HCT116 (cell line): ENCODE measurements at regions not wholly inside any gene's neighbourhood (a gene's known extent, or its start where the extent isn't known, plus 50 kb on each side); places are given as distances from the start of the nearest gene placed in this dataset.

Source experiments
- ATAC-seq: fragments of 200-7000 bp; cut with Tn5 transposase; 2 replicates; pipeline ENCODE4 v1.9.1; 2020; ENCODE audit warnings: mild to moderate bottlenecking, moderate library complexity
- BruUV-seq: library from RNA; stranded (reverse); fragments of 400-500 nt; replicated peaks from 2 replicates; lab custom pipeline; 2021; lab: Mats Ljungman, UMichigan
- CTCF ChIA-PET: fragments of 300-600 bp; sonication (Branson Sonifier 250); formaldehyde crosslinking; loops from one replicate; lab custom pipeline; 2021; ENCODE audit warnings: antibody characterized with exemption; lab: Charles Lee
- POLR2A ChIA-PET: fragments of 300-600, 350-600 bp; sonication (Branson Sonifier 250); formaldehyde crosslinking; loops from one replicate; lab custom pipeline; 2021; ENCODE audit warnings: antibody characterized with exemption; lab: Charles Lee
- RAD21 ChIA-PET, 2 experiments: fragments of 300-600 bp; sonication (Branson Sonifier 250); formaldehyde crosslinking; loops; one replicate each; lab custom pipeline; 2023; ENCODE audit warnings: low total read pairs in 2 of 2; ENCODE audit not compliant: uncharacterized antibody in 2 of 2, unreplicated experiment in 2 of 2, low non-redundant PET in 1 of 2; lab: Charles Lee
- DNase-seq: peaks from one replicate; pipeline ENCODE4 v3.0.0-alpha.2; 2010; ENCODE audit warnings: low read depth, low spot score
- H2AFZ ChIP-seq: fragments of 200-600 bp; shearing (Covaris generic), sonication (generic); 2 replicates; pipeline ENCODE4 v1.6.1; 2017; ENCODE audit warnings: low read depth, mixed run types, mixed read lengths, antibody characterized with exemption, low read length; ENCODE audit not compliant: poor library complexity, severe bottlenecking
- H3K27ac ChIP-seq: 2 replicates; pipeline ENCODE4 v1.5.1; 2012; ENCODE audit warnings: low read depth, low read length
- H3K27me3 ChIP-seq: fragments of 200-600 bp; sonication (generic); 2 replicates; pipeline ENCODE4 v1.6.1; 2016; ENCODE audit warnings: mixed run types, low read length, mixed read lengths; ENCODE audit not compliant: insufficient read depth
- H3K36me3 ChIP-seq, 2 experiments: fragments of 200-500 bp in 1 of 2; fragments of 200-600 bp in 1 of 2; sonication (Bioruptor generic) in 1 of 2; sonication (generic) in 1 of 2; 2 replicates each; pipeline versions ENCODE4 v1.5.1 to v1.6.1; 2014 to 2016; ENCODE audit warnings: low read length in 2 of 2, inconsistent platforms in 1 of 2, mixed read lengths in 1 of 2, mixed run types in 1 of 2; ENCODE audit not compliant: insufficient read depth in 2 of 2, control insufficient read depth in 1 of 2
- H3K4me1 ChIP-seq, 2 experiments: fragments of 200-600 bp in 1 of 2; sonication (generic) in 1 of 2; 2 replicates each; pipeline versions ENCODE4 v1.5.1 to v1.6.1; 2012 to 2017; ENCODE audit warnings: low read length in 2 of 2, inconsistent platforms in 1 of 2, mild to moderate bottlenecking in 1 of 2, mixed read lengths in 1 of 2, mixed run types in 1 of 2, moderate library complexity in 1 of 2; ENCODE audit not compliant: insufficient read depth in 2 of 2, control insufficient read depth in 1 of 2
- H3K4me2 ChIP-seq: fragments of 200-600 bp; sonication (generic); 2 replicates; pipeline ENCODE4 v1.6.1; 2017; ENCODE audit warnings: mixed run types, low read length, mixed read lengths
- H3K4me3 ChIP-seq, 2 experiments: fragments of 200-600 bp in 1 of 2; sonication (generic) in 1 of 2; replicated peaks in 1 of 2; 2 replicates each; pipeline ENCODE4 v1.5.1; 2011 to 2016; ENCODE audit warnings: low read length in 2 of 2, control low read depth in 1 of 2, low read depth in 1 of 2, mild to moderate bottlenecking in 1 of 2, mixed read lengths in 1 of 2, mixed run types in 1 of 2
- H3K79me2 ChIP-seq: fragments of 200-600 bp; sonication (generic); 2 replicates; pipeline ENCODE4 v1.6.1; 2017; ENCODE audit warnings: mild to moderate bottlenecking, mixed run types, low read length, moderate library complexity, mixed read lengths; ENCODE audit not compliant: insufficient read depth
- H3K9ac ChIP-seq: fragments of 200-600 bp; sonication (generic); 2 replicates; pipeline ENCODE4 v1.6.1; 2016; ENCODE audit warnings: low read length, mixed read lengths
- H3K9me2 ChIP-seq: fragments of 200-600 bp; sonication (generic), shearing (Covaris generic); 2 replicates; pipeline ENCODE4 v1.6.1; 2017; ENCODE audit warnings: mixed run types, mild to moderate bottlenecking, moderate library complexity; ENCODE audit not compliant: insufficient read depth
- H3K9me3 ChIP-seq, 2 experiments: fragments of 200-500 bp in 1 of 2; fragments of 200-600 bp in 1 of 2; sonication (Bioruptor generic) in 1 of 2; sonication (generic) in 1 of 2; 2 replicates each; pipeline ENCODE4 v1.6.1; 2014 to 2017; ENCODE audit warnings: low read length in 2 of 2, mixed read lengths in 2 of 2, inconsistent platforms in 1 of 2, low read depth in 1 of 2, mild to moderate bottlenecking in 1 of 2, mixed run types in 1 of 2, moderate library complexity in 1 of 2; ENCODE audit not compliant: control insufficient read depth in 1 of 2, insufficient read depth in 1 of 2
- H4K20me1 ChIP-seq: fragments of 200-600 bp; sonication (generic), shearing (Covaris generic); 2 replicates; pipeline ENCODE4 v1.6.1; 2017; ENCODE audit warnings: mixed run types, mild to moderate bottlenecking, moderate library complexity; ENCODE audit not compliant: insufficient read depth
- EGR1 ChIP-seq: IDR thresholded peaks from 2 replicates; pipeline ENCODE4 v1.6.1; 2012; ENCODE audit warnings: low read depth
- ELF1 ChIP-seq: IDR thresholded peaks from 2 replicates; pipeline ENCODE4 v1.6.1; 2012; ENCODE audit warnings: low read depth, borderline replicate concordance
- POLR2A ChIP-seq: IDR thresholded peaks from 2 replicates; pipeline ENCODE4 v1.7.0; 2011; ENCODE audit warnings: borderline replicate concordance; ENCODE audit not compliant: insufficient read depth, insufficient read length; ENCODE audit errors: extremely low read depth
- POLR2AphosphoS5 ChIP-seq: IDR thresholded peaks from 2 replicates; pipeline ENCODE4 v1.6.1; 2011; ENCODE audit warnings: mild to moderate bottlenecking, low read depth, low read length, moderate library complexity
- RAD21 ChIP-seq: IDR thresholded peaks from 2 replicates; pipeline ENCODE4 v1.6.1; 2012; ENCODE audit warnings: low read depth, mild to moderate bottlenecking
- SRF ChIP-seq: IDR thresholded peaks from 2 replicates; pipeline ENCODE4 v1.6.1; 2012; ENCODE audit warnings: low read depth
- YY1 ChIP-seq: IDR thresholded peaks from 2 replicates; pipeline ENCODE4 v1.6.1; 2011; ENCODE audit warnings: low read length, low read depth, moderate library complexity, mild to moderate bottlenecking; ENCODE audit not compliant: insufficient replicate concordance; ENCODE audit errors: extremely low read depth
- ZFX ChIP-seq: fragments of 450-650 bp; IDR thresholded peaks from 2 replicates; pipeline ENCODE4 v1.6.1; 2017
- ZNF274 ChIP-seq: fragments of 200-500 bp; sonication (Bioruptor generic); IDR thresholded peaks from 2 replicates; pipeline ENCODE4 v1.6.1; 2014; ENCODE audit warnings: mild to moderate bottlenecking, low read depth, low read length, inconsistent platforms
- intact Hi-C: fragments of 100-400 bp; cut with micrococcal nuclease; formaldehyde crosslinking; loops from 2 replicates; pipeline ENCODE4 v1.10.0; 2022
- TF ChIP-seq, protein P1 (sequence below): IDR thresholded peaks from 2 replicates; pipeline ENCODE4 v1.6.1; 2012; ENCODE audit warnings: low read depth
- TF ChIP-seq, protein P2 (sequence below), 3 experiments: fragments of 200-600 bp in 1 of 3; sonication (generic) in 1 of 3; IDR thresholded peaks in 2 of 3; conservative IDR thresholded peaks in 1 of 3; 2 replicates each; pipeline ENCODE4 v1.5.1; 2012 to 2017; ENCODE audit warnings: low read depth in 2 of 3, low read length in 2 of 3, antibody characterized with exemption in 1 of 3, borderline replicate concordance in 1 of 3, control low read depth in 1 of 3, mild to moderate bottlenecking in 1 of 3, mixed read lengths in 1 of 3, mixed run types in 1 of 3, moderate library complexity in 1 of 3; ENCODE audit not compliant: insufficient read depth in 1 of 3

DNA sequence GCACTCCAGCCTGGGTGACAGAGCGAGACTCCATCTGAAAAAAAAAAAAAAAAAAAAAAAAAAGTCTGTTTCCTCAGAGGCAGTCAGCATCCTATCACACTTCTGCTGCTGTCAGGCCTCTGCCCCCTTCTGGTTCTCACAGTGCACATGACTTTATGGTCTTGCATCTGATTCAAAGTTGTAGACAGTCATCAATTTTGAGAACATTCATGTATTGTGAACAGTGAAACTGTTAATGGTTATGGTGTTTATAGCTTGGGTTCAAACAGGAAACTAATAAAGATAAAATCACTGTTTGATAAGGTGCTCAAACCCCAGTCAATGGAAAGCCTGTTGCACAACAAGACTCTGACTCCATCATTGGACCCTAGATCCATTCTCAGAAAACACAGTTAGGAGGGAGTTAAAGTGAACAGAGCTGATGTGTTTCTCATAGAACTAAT lies 61.4 kb downstream of the FOXD1 start:
- Histone ChIP-seq H3K79me2 (no peaks in the 10 kb centered on the region), H3K36me3 (no peaks in the 10 kb centered on the region), H3K9ac (no peak overlapping the region), H3K4me1 (no peaks in the 10 kb centered on the region), H3K4me2 (no peak overlapping the region), H3K27me3 (no peaks in the 10 kb centered on the region), H3K9me3 (peaks cover 9 to 14% of the 10 kb centered on the region in 2 experiments), H3K9me2 (no peaks in the 10 kb centered on the region), H3K4me3 (no peak overlapping the region), H3K27ac (no peak overlapping the region), H2AFZ (no peak overlapping the region), H4K20me1 (no peaks in the 10 kb centered on the region)
- ATAC-seq (no peak), DNase-seq (no peak)
- BruUV-seq: no TSS peak
- intact Hi-C loops: no loop called here
- TF ChIP-seq, protein P1, sequence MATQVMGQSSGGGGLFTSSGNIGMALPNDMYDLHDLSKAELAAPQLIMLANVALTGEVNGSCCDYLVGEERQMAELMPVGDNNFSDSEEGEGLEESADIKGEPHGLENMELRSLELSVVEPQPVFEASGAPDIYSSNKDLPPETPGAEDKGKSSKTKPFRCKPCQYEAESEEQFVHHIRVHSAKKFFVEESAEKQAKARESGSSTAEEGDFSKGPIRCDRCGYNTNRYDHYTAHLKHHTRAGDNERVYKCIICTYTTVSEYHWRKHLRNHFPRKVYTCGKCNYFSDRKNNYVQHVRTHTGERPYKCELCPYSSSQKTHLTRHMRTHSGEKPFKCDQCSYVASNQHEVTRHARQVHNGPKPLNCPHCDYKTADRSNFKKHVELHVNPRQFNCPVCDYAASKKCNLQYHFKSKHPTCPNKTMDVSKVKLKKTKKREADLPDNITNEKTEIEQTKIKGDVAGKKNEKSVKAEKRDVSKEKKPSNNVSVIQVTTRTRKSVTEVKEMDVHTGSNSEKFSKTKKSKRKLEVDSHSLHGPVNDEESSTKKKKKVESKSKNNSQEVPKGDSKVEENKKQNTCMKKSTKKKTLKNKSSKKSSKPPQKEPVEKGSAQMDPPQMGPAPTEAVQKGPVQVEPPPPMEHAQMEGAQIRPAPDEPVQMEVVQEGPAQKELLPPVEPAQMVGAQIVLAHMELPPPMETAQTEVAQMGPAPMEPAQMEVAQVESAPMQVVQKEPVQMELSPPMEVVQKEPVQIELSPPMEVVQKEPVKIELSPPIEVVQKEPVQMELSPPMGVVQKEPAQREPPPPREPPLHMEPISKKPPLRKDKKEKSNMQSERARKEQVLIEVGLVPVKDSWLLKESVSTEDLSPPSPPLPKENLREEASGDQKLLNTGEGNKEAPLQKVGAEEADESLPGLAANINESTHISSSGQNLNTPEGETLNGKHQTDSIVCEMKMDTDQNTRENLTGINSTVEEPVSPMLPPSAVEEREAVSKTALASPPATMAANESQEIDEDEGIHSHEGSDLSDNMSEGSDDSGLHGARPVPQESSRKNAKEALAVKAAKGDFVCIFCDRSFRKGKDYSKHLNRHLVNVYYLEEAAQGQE: no peak
- no peak for TF ChIP-seq ELF1
- TF ChIP-seq RAD21: peak; percentile 29; the same call in 1 of the 2 replicates
- no peak for TF ChIP-seq EGR1
- TF ChIP-seq ZFX: no peak
- ChIA-PET POLR2A (no interaction called here), RAD21 (no interaction called here), CTCF (no interaction called here)

DNA sequence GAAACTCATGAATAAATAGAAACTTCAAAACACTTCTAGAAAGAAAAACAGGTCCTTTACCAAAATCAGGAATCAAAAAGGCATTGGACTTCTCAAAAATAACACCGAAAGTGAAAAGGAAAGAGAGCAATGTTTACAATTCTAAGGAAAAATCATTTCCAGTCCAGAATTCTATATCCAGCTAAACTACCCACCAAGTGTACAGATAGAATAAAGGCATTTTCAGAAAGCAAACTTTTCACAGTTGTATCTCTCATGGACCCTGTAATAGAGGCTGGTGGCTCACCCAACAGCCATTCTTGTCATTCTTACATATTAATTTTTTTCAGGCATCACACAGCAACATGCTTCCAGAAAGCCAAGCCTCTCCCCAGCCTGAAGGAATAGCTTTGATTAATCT lies 63.7 kb downstream of the FOXD1 start:
- ChIA-PET RAD21 (no interaction called here), POLR2A (no interaction called here), CTCF (no interaction called here)
- Histone ChIP-seq H3K36me3 (no peaks in the 10 kb centered on the region), H3K27me3 (no peaks in the 10 kb centered on the region), H3K9ac (no peak overlapping the region), H3K27ac (no peak overlapping the region), H4K20me1 (no peaks in the 10 kb centered on the region), H3K79me2 (no peaks in the 10 kb centered on the region), H3K9me3 (peaks cover 9 to 14% of the 10 kb centered on the region in 2 experiments), H2AFZ (no peak overlapping the region), H3K4me1 (no peaks in the 10 kb centered on the region), H3K4me2 (no peak overlapping the region), H3K4me3 (no peak overlapping the region), H3K9me2 (no peaks in the 10 kb centered on the region)
- intact Hi-C loops: no loop called here
- no peak for ATAC-seq
- no TSS peak for BruUV-seq
- DNase-seq: no peak
- TF ChIP-seq, protein P2, sequence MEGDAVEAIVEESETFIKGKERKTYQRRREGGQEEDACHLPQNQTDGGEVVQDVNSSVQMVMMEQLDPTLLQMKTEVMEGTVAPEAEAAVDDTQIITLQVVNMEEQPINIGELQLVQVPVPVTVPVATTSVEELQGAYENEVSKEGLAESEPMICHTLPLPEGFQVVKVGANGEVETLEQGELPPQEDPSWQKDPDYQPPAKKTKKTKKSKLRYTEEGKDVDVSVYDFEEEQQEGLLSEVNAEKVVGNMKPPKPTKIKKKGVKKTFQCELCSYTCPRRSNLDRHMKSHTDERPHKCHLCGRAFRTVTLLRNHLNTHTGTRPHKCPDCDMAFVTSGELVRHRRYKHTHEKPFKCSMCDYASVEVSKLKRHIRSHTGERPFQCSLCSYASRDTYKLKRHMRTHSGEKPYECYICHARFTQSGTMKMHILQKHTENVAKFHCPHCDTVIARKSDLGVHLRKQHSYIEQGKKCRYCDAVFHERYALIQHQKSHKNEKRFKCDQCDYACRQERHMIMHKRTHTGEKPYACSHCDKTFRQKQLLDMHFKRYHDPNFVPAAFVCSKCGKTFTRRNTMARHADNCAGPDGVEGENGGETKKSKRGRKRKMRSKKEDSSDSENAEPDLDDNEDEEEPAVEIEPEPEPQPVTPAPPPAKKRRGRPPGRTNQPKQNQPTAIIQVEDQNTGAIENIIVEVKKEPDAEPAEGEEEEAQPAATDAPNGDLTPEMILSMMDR (IDR thresholded peaks at IDR 0.05 in 2 of 3, conservative IDR thresholded peaks at IDR 0.05 in 1 of 3; ENCODE audit: borderline replicate concordance in 1 of 3, insufficient read depth in 1 of 3, low read depth in 2 of 3, low read length in 2 of 3): no peak
- no peak for TF ChIP-seq SRF
- no peak for TF ChIP-seq ZNF274
- no peak for TF ChIP-seq POLR2A
- no peak for TF ChIP-seq POLR2AphosphoS5
- TF ChIP-seq ELF1: no peak
- TF ChIP-seq YY1: no peak
- no peak for TF ChIP-seq RAD21
- TF ChIP-seq, protein P1: no peak
- no peak for TF ChIP-seq ZFX
